Endothelial cell of umbilical vein (primary cell): ENCODE measurements at regions not wholly inside any gene's neighbourhood (a gene's known extent, or its start where the extent isn't known, plus 50 kb on each side); places are given as distances from the start of the nearest gene placed in this dataset.

Experiments
- CTCF ChIP-seq, 2 donors: IDR thresholded peaks; 1 replicate in 1 of 2; 2 replicates in 1 of 2; pipeline ENCODE4 v1.5.1; 2011; ENCODE audit warnings: low read length in 2 of 2, mild to moderate bottlenecking in 2 of 2, moderate library complexity in 2 of 2, control low read depth in 1 of 2, inconsistent platforms in 1 of 2, low read depth in 1 of 2; ENCODE audit not compliant: insufficient read depth in 1 of 2; ENCODE audit errors: extremely low read depth in 1 of 2
- EZH2 ChIP-seq: IDR thresholded peaks from 2 replicates; pipeline ENCODE4 v1.6.1; 2012; ENCODE audit warnings: borderline replicate concordance, low read depth, mild to moderate bottlenecking, moderate library complexity, low read length, inconsistent platforms; ENCODE audit not compliant: severe bottlenecking
- FOS ChIP-seq: IDR thresholded peaks from 2 replicates; pipeline ENCODE4 v1.6.1; 2011; ENCODE audit warnings: mild to moderate bottlenecking, low read length, moderate library complexity, borderline replicate concordance; ENCODE audit not compliant: insufficient read depth
- JUN ChIP-seq: IDR thresholded peaks from 2 replicates; pipeline ENCODE4 v1.6.1; 2011; ENCODE audit warnings: borderline replicate concordance, low read depth; ENCODE audit not compliant: insufficient read length, insufficient read depth
- POLR2A ChIP-seq: IDR thresholded peaks from 2 replicates; pipeline ENCODE4 v1.6.1; 2012; ENCODE audit warnings: low read depth, mild to moderate bottlenecking, control low read depth, low read length
- POLR2AphosphoS5 ChIP-seq: IDR thresholded peaks from 2 replicates; pipeline ENCODE4 v1.6.1; 2012; ENCODE audit warnings: low read depth, mild to moderate bottlenecking, control low read depth, low read length, moderate library complexity; ENCODE audit not compliant: insufficient read depth
- TF ChIP-seq, protein P1 (sequence below): IDR thresholded peaks from 2 replicates; pipeline ENCODE4 v1.6.1; 2011; ENCODE audit not compliant: insufficient read depth, insufficient read length

- no peak for TF ChIP-seq CTCF (IDR thresholded peaks at IDR 0.05; ENCODE audit: extremely low read depth in 1 of 2, insufficient read depth in 1 of 2, low read depth in 1 of 2, low read length in 2 of 2)
- TF ChIP-seq JUN, result no peak
- TF ChIP-seq POLR2A, result no peak
- TF ChIP-seq POLR2AphosphoS5, result no peak
- no peak for TF ChIP-seq EZH2
- TF ChIP-seq, protein P1, sequence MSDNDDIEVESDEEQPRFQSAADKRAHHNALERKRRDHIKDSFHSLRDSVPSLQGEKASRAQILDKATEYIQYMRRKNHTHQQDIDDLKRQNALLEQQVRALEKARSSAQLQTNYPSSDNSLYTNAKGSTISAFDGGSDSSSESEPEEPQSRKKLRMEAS, result no peak
- TF ChIP-seq FOS, result no peak
Observed at GRCh38 chr2:237027712-237028029, 58.0 kb upstream of the COPS8 start.
